Gastrocnemius medialis (tissue), 4 donors: ENCODE measurements at regions not wholly inside any gene's neighbourhood (a gene's known extent, or its start where the extent isn't known, plus 50 kb on each side); places are given as distances from the start of the nearest gene placed in this dataset.

ENCODE experiments used
- POLR2A ChIP-seq, 2 donors: fragments of 450-650 bp; IDR thresholded peaks; one replicate each; pipeline ENCODE4 v1.6.1; 2017; ENCODE audit warnings: antibody characterized with exemption in 2 of 2, mild to moderate bottlenecking in 2 of 2, moderate library complexity in 2 of 2
- TF ChIP-seq, protein P1 (sequence below), 5 experiments: fragments of 450-650 bp in 3 of 5; fragments of 200-600 bp in 2 of 5; sonication (generic) in 2 of 5; IDR thresholded peaks in 4 of 5; conservative IDR thresholded peaks in 1 of 5; 1 replicate in 4 of 5; 2 replicates in 1 of 5; pipeline ENCODE4 v1.5.1; 2016 to 2019; ENCODE audit warnings: antibody characterized with exemption in 5 of 5, mild to moderate bottlenecking in 3 of 5, moderate library complexity in 3 of 5

DNA sequence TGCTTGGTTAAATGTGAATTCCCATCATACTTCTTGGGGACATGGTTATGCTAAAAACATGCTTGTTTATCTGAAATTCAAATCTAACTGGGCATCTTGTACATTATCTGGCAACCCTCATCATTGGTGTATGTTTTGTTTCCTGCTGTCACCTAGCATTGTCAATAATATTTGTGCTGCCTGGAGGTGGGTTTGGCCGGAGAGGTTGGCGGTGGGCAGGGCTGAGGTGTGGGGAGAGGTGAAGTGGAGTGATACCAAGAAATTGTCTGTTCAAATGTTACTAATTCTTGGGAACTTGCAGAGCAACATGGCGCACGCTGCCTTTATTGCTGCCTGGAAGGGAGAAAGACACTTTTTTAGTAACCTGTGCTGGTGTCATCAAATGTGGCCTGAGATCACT lies 280.5 kb downstream of the VRK1 start:
- TF ChIP-seq POLR2A (IDR thresholded peaks at IDR 0.05) = no peak
- TF ChIP-seq, protein P1, sequence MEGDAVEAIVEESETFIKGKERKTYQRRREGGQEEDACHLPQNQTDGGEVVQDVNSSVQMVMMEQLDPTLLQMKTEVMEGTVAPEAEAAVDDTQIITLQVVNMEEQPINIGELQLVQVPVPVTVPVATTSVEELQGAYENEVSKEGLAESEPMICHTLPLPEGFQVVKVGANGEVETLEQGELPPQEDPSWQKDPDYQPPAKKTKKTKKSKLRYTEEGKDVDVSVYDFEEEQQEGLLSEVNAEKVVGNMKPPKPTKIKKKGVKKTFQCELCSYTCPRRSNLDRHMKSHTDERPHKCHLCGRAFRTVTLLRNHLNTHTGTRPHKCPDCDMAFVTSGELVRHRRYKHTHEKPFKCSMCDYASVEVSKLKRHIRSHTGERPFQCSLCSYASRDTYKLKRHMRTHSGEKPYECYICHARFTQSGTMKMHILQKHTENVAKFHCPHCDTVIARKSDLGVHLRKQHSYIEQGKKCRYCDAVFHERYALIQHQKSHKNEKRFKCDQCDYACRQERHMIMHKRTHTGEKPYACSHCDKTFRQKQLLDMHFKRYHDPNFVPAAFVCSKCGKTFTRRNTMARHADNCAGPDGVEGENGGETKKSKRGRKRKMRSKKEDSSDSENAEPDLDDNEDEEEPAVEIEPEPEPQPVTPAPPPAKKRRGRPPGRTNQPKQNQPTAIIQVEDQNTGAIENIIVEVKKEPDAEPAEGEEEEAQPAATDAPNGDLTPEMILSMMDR (IDR thresholded peaks at IDR 0.05 in 4 of 5, conservative IDR thresholded peaks at IDR 0.05 in 1 of 5) = no peak
